Ovary (tissue), 3 donors: ENCODE measurements at regions not wholly inside any gene's neighbourhood (a gene's known extent, or its start where the extent isn't known, plus 50 kb on each side); places are given as distances from the start of the nearest gene placed in this dataset.

ENCODE experiments used
- CTCF ChIP-seq, 3 donors: fragments of 450-650 bp in 2 of 3; fragments of 200-600 bp in 1 of 3; IDR thresholded peaks; one replicate each; pipeline versions ENCODE4 v1.5.1 to v1.8.0; 2016 to 2022; ENCODE audit warnings: antibody characterized with exemption in 3 of 3, mild to moderate bottlenecking in 1 of 3
- POLR2A ChIP-seq: fragments of 450-650 bp; IDR thresholded peaks from one replicate; pipeline ENCODE4 v1.6.1; 2017; ENCODE audit warnings: antibody characterized with exemption, mild to moderate bottlenecking, moderate library complexity
- donor health status: DM: no; HTN: no; CAD: no.

DNA sequence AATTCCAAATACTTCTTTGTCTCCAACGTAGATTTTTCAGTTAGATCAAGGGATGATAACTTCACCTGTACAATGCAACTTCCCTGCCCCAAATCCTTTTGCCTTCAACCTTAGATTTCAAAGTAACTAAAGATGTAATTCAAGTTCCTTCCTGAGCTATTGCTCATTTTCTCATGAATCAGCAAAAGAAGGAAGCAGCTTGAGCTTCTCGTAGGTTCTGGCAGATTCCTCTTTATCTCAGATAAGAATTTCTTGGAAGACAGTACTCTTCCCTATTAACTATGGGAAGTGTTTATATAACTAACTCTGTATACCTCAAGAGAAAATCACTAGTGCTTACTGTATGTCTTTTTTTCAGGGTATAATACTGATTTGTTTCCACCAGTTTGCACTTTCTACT is 203.8 kb downstream of the RASSF9 start:
- TF ChIP-seq CTCF (IDR thresholded peaks at IDR 0.05) (no peak), POLR2A (no peak)
